ENCODE measurements at regions not wholly inside any gene's neighbourhood (a gene's known extent, or its start where the extent isn't known, plus 50 kb on each side); places are given as distances from the start of the nearest gene placed in this dataset.

GRCh38 chr6:125658759-125659431 is 90.5 kb upstream of the HEY2 start:
- Histone ChIP-seq H3K9me2 (replicated peaks; ENCODE audit: insufficient read depth, low read length) (no peaks in the 10 kb centered on the region), H3K36me3 (ENCODE audit: low read length) (no peaks in the 10 kb centered on the region), H3K9me3 (ENCODE audit: insufficient read depth, low read length) (no peaks in the 10 kb centered on the region), H3K79me2 (ENCODE audit: insufficient read depth, low read length) (no peaks in the 10 kb centered on the region), H3K27ac (ENCODE audit: low read depth, low read length) (no peak overlapping the region), H2AFZ (ENCODE audit: low read depth, low read length, severe bottlenecking) (no peak overlapping the region), H3K9ac (ENCODE audit: low read length) (no peak overlapping the region), H3F3A (ENCODE audit: insufficient read depth) (no peaks in the 10 kb centered on the region), H4K20me1 (ENCODE audit: low read depth, low read length) (no peaks in the 10 kb centered on the region), H3K4me3 (ENCODE audit: insufficient read depth, low read length, poor library complexity, severe bottlenecking) (no peak overlapping the region), H3K4me2 (ENCODE audit: low read depth, low read length, poor library complexity, severe bottlenecking) (no peak overlapping the region), H3K27me3 (ENCODE audit: low read length) (no peaks in the 10 kb centered on the region)
- TF ChIP-seq EZH2phosphoT487 (conservative IDR thresholded peaks at IDR 0.05; ENCODE audit: low read length): no peak
- no peak for TF ChIP-seq CTCF (IDR thresholded peaks at IDR 0.05; ENCODE audit: insufficient read depth, low read length, poor library complexity, severe bottlenecking)

- H3K4me3 ChIP-seq (ENCODE audit: insufficient read depth, low read length, poor library complexity, severe bottlenecking): no peak overlapping the region
- no peak overlapping the region for H2AFZ ChIP-seq (ENCODE audit: low read depth, low read length, severe bottlenecking)
- H3K9ac ChIP-seq (ENCODE audit: low read length): no peak overlapping the region
- no peaks in the 10 kb centered on the region for H3K79me2 ChIP-seq (ENCODE audit: insufficient read depth, low read length)
- no peak overlapping the region for H3K4me2 ChIP-seq (ENCODE audit: low read depth, low read length, poor library complexity, severe bottlenecking)
- H3F3A ChIP-seq (ENCODE audit: insufficient read depth): no peaks in the 10 kb centered on the region
- no peaks in the 10 kb centered on the region for H3K9me2 ChIP-seq (replicated peaks; ENCODE audit: insufficient read depth, low read length)
- no peak overlapping the region for H3K27ac ChIP-seq (ENCODE audit: low read depth, low read length)
- no peaks in the 10 kb centered on the region for H3K36me3 ChIP-seq (ENCODE audit: low read length)
- H3K9me3 ChIP-seq (ENCODE audit: insufficient read depth, low read length): no peaks in the 10 kb centered on the region
- TF ChIP-seq EZH2phosphoT487 (conservative IDR thresholded peaks at IDR 0.05; ENCODE audit: low read length) (no peak), CTCF (IDR thresholded peaks at IDR 0.05; ENCODE audit: insufficient read depth, low read length, poor library complexity, severe bottlenecking) (no peak)
- H4K20me1 ChIP-seq (ENCODE audit: low read depth, low read length): no peaks in the 10 kb centered on the region
- H3K27me3 ChIP-seq (ENCODE audit: low read length): no peaks in the 10 kb centered on the region
These were observed 89.5 kb upstream of the HEY2 start for GRCh38 chr6:125659887-125660286.

GRCh38 chr6:125662296-125662695 is 87.1 kb upstream of the HEY2 start:
- no peaks in the 10 kb centered on the region for H4K20me1 ChIP-seq (ENCODE audit: low read depth, low read length)
- H2AFZ ChIP-seq (ENCODE audit: low read depth, low read length, severe bottlenecking): no peak overlapping the region
- no peak overlapping the region for H3K27ac ChIP-seq (ENCODE audit: low read depth, low read length)
- no peaks in the 10 kb centered on the region for H3K9me2 ChIP-seq (replicated peaks; ENCODE audit: insufficient read depth, low read length)
- H3K27me3 ChIP-seq (ENCODE audit: low read length): 0 out of 2 replicates have a peak, but pooled peaks cover 3% of the 10 kb centered on the region
- H3K4me3 ChIP-seq (ENCODE audit: insufficient read depth, low read length, poor library complexity, severe bottlenecking): no peak overlapping the region
- H3K9me3 ChIP-seq (ENCODE audit: insufficient read depth, low read length): no peaks in the 10 kb centered on the region
- no peak overlapping the region for H3K4me2 ChIP-seq (ENCODE audit: low read depth, low read length, poor library complexity, severe bottlenecking)
- TF ChIP-seq CTCF (IDR thresholded peaks at IDR 0.05; ENCODE audit: insufficient read depth, low read length, poor library complexity, severe bottlenecking) (no peak), EZH2phosphoT487 (conservative IDR thresholded peaks at IDR 0.05; ENCODE audit: low read length) (no peak)
- no peaks in the 10 kb centered on the region for H3K79me2 ChIP-seq (ENCODE audit: insufficient read depth, low read length)
- H3K9ac ChIP-seq (ENCODE audit: low read length): no peak overlapping the region
- H3F3A ChIP-seq (ENCODE audit: insufficient read depth): no peaks in the 10 kb centered on the region
- H3K36me3 ChIP-seq (ENCODE audit: low read length): no peaks in the 10 kb centered on the region

Data from SU-DHL-6 (cell line).